ENCODE measurements at regions not wholly inside any gene's neighbourhood (a gene's known extent, or its start where the extent isn't known, plus 50 kb on each side); places are given as distances from the start of the nearest gene placed in this dataset.

- TF ChIP-seq CTCF (IDR thresholded peaks at IDR 0.05; ENCODE audit: low read depth, low read length) (no peak), POLR2A (IDR thresholded peaks at IDR 0.05; ENCODE audit: extremely low read depth, insufficient read length) (no peak), MYC (IDR thresholded peaks at IDR 0.05; ENCODE audit: low read depth, low read length) (no peak)
Observed at GRCh38 chr18:1624612-1625011, 719.9 kb downstream of the ADCYAP1 start.
